Transverse colon (tissue), 4 donors: ENCODE measurements at regions not wholly inside any gene's neighbourhood (a gene's known extent, or its start where the extent isn't known, plus 50 kb on each side); places are given as distances from the start of the nearest gene placed in this dataset.

Experiments
- DNase-seq: peaks from one replicate; pipeline ENCODE4 v3.0.0-alpha.2; 2019
- H3K27ac ChIP-seq, 4 donors: fragments of 200-600 bp; sonication (generic); 2 replicates each; pipeline ENCODE4 v1.5.1; 2016 to 2018; ENCODE audit warnings: inconsistent platforms in 4 of 4
- H3K27me3 ChIP-seq: fragments of 200-600 bp; sonication (generic); 2 replicates; pipeline ENCODE4 v1.5.1; 2017; ENCODE audit warnings: inconsistent platforms
- H3K36me3 ChIP-seq, 4 donors: fragments of 200-600 bp; sonication (generic); 2 replicates each; pipeline ENCODE4 v1.5.1; 2017 to 2019; ENCODE audit warnings: inconsistent platforms in 4 of 4
- H3K4me1 ChIP-seq, 4 donors: fragments of 200-600 bp; sonication (generic); 2 replicates each; pipeline ENCODE4 v1.5.1; 2017 to 2020; ENCODE audit warnings: inconsistent platforms in 4 of 4
- H3K4me3 ChIP-seq, 4 donors: fragments of 200-600 bp; sonication (generic); 1 replicate in 1 of 4; 2 replicates in 3 of 4; pipeline versions ENCODE4 v1.5.1 to v1.6.1; 2017 to 2019; ENCODE audit warnings: inconsistent platforms in 4 of 4
- H3K9me3 ChIP-seq, 2 donors: fragments of 200-600 bp; sonication (generic); 2 replicates each; pipeline ENCODE4 v1.5.1; 2017 to 2019; ENCODE audit warnings: inconsistent platforms in 2 of 2
- CTCF ChIP-seq, 5 experiments: fragments of 200-600 bp in 3 of 5; fragments of 450-650 bp in 2 of 5; sonication (generic) in 3 of 5; IDR thresholded peaks; 1 replicate in 2 of 5; 2 replicates in 3 of 5; pipeline ENCODE4 v1.5.1; 2016 to 2017; ENCODE audit warnings: antibody characterized with exemption in 5 of 5, inconsistent platforms in 3 of 5, mild to moderate bottlenecking in 2 of 5, moderate library complexity in 1 of 5
- EP300 ChIP-seq: sonication (generic); formaldehyde crosslinking; IDR thresholded peaks from one replicate; pipeline ENCODE4 v1.6.1; 2017; ENCODE audit warnings: antibody characterized with exemption, low read depth
- POLR2A ChIP-seq: fragments of 450-650 bp; IDR thresholded peaks from one replicate; pipeline ENCODE4 v1.6.1; 2016; ENCODE audit warnings: antibody characterized with exemption, mild to moderate bottlenecking, moderate library complexity
- POLR2AphosphoS5 ChIP-seq, 3 donors: sonication (generic); formaldehyde crosslinking; IDR thresholded peaks; one replicate each; pipeline ENCODE4 v1.6.1; 2016; ENCODE audit warnings: antibody characterized with exemption in 3 of 3
- WGBS, 2 donors: methylation state at CpG; one replicate each; pipeline ENCODE4 v1.1.5; 2018; ENCODE audit warnings: low coverage in 1 of 2; 5-methylcytosine and 5-hydroxymethylcytosine counted together
- in situ Hi-C, 4 donors: fragments of 200-750 bp; cut with MboI; loops; one replicate each; pipeline versions ENCODE4 v1.15.0 to v1.15.1; 2017; ENCODE audit warnings: low sequenced_read_pairs in 3 of 4, low pct_ligation_motif_present in 1 of 4, low pct_unique_long_range_greater_than_20kb in 1 of 4
- intact Hi-C: fragments of 100-400 bp; cut with DNase I; formaldehyde crosslinking; loops from one replicate; pipeline ENCODE4 v1.15.1; 2023; ENCODE audit warnings: low total_unique reads

- intact Hi-C loops (no loop called here), in situ Hi-C loops (loop anchor here in 2 of 4 donors (25.0 kb wide), 2 partner anchors 144 to 219 kb away; partner anchors contain the start of gene DST (in 1 of the 2))
- H3K36me3 ChIP-seq, result no peaks in the 10 kb centered on the region
- no peaks in the 10 kb centered on the region for H3K27me3 ChIP-seq
- WGBS, 2 donors, result 67 to 73% methylated on average over 4 of the region's 4 CpGs
- no peak overlapping the region for H3K4me3 ChIP-seq
- TF ChIP-seq POLR2AphosphoS5 (IDR thresholded peaks at IDR 0.05) (no peak), EP300 (no peak), POLR2A (no peak), CTCF (IDR thresholded peaks at IDR 0.05) (no peak)
- no peak for DNase-seq
- H3K4me1 ChIP-seq, result peaks cover 0 to 16% (median 6%) of the 10 kb centered on the region in 4 donors
- H3K27ac ChIP-seq, result no peak overlapping the region
- no peaks in the 10 kb centered on the region for H3K9me3 ChIP-seq
Observed at GRCh38 chr6:56856036-56856580, 98.8 kb upstream of the BEND6 start.

- DNase-seq, result no peak
- Histone ChIP-seq H3K27me3 (no peaks in the 10 kb centered on the region), H3K4me1 (peaks cover 0 to 17% (median 3%) of the 10 kb centered on the region in 4 donors), H3K27ac (no peak overlapping the region), H3K36me3 (no peaks in the 10 kb centered on the region), H3K9me3 (no peaks in the 10 kb centered on the region), H3K4me3 (no peak overlapping the region)
- WGBS, 2 donors, result 93 to 94% methylated on average over 2 of the region's 2 CpGs
- TF ChIP-seq POLR2AphosphoS5 (IDR thresholded peaks at IDR 0.05) (no peak), POLR2A (no peak), EP300 (no peak), CTCF (IDR thresholded peaks at IDR 0.05) (no peak)
- intact Hi-C loops, result loop anchor here (5.0 kb wide), 1 partner anchor 217 kb away; no protein-coding TSS in a partner anchor
- in situ Hi-C loops, result loop anchor here in 2 of 4 donors (25.0 kb wide), 2 partner anchors 142 to 217 kb away; partner anchors contain the start of gene DST (in 1 of the 2)
Observed at GRCh38 chr6:56854086-56854485, 100.8 kb upstream of the BEND6 start.

GRCh38 chr6:56853541-56853940 lies 101.4 kb upstream of the BEND6 start:
- no peak overlapping the region for H3K27ac ChIP-seq
- TF ChIP-seq POLR2AphosphoS5 (IDR thresholded peaks at IDR 0.05) (no peak), CTCF (IDR thresholded peaks at IDR 0.05) (no peak)
- DNase-seq, result no peak
- intact Hi-C loops, result loop anchor here (5.0 kb wide), 1 partner anchor 216 kb away; no protein-coding TSS in a partner anchor
- no peaks in the 10 kb centered on the region for H3K36me3 ChIP-seq
- peaks cover 0 to 17% (median 3%) of the 10 kb centered on the region in 4 donors for H3K4me1 ChIP-seq
- in situ Hi-C loops, result loop anchor here in 2 of 4 donors (25.0 kb wide), 2 partner anchors 141 to 216 kb away; partner anchors contain the start of gene DST (in 1 of the 2)
- no peaks in the 10 kb centered on the region for H3K27me3 ChIP-seq
- WGBS, 2 donors, result 68 to 75% methylated on average over 2 of the region's 2 CpGs
- no peaks in the 10 kb centered on the region for H3K9me3 ChIP-seq
- H3K4me3 ChIP-seq, result no peak overlapping the region

DNA sequence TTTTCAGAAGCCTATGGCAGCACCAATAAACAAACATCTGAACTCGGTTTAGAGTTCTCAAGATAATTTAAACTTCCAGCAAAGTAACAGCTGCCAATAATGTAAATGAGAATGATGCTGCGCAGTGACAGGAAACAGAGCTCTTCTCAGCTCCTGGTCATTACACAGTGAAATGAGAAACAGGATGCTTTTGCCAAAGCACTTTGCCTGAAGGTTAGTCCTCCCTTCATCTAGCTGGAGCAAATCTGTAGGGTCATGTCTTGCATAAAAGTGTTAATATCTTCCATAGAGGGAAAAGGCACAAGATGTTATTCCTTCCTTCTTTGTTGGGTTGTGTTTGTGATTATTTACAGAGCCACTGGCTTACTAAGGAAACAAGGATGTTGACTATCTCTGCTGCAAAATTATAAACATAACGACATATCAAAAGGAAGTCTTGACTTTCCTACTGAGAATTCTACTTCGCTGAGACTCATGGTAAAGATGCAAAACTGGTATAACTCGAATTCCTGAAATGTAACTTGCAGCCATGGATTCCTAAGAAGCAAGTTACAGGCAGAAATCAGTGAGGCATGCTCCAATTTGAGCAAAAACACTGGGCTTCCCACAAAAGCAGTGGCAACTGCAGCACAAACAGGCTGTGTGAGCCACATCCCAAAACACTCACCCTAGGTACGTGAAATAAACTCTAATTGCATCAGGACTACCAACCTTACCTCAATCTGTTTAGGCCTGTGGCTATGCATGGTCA lies 102.5 kb upstream of the BEND6 start:
- WGBS, 2 donors, result 52 to 54% methylated on average over 5 to 6 of the region's 6 CpGs
- H3K27ac ChIP-seq, result peak overlapping the region; percentile 47 to 69 (median 64)
- TF ChIP-seq EP300 (no peak), POLR2AphosphoS5 (IDR thresholded peaks at IDR 0.05) (no peak), CTCF (IDR thresholded peaks at IDR 0.05) (no peak), POLR2A (no peak)
- no peaks in the 10 kb centered on the region for H3K36me3 ChIP-seq
- in situ Hi-C loops (loop anchor here in 2 of 4 donors (25.0 kb wide), 2 partner anchors 140 to 215 kb away; partner anchors contain the start of gene DST (in 1 of the 2)), intact Hi-C loops (loop anchor here (5.0 kb wide), 1 partner anchor 215 kb away; no protein-coding TSS in a partner anchor)
- H3K27me3 ChIP-seq, result no peaks in the 10 kb centered on the region
- no peak for DNase-seq
- H3K4me3 ChIP-seq, result peak overlapping the region in 1 of 4 donors; percentile 47
- no peaks in the 10 kb centered on the region for H3K9me3 ChIP-seq
- H3K4me1 ChIP-seq, result peaks cover 0 to 17% (median 3%) of the 10 kb centered on the region in 4 donors
